ENCODE measurements at regions not wholly inside any gene's neighbourhood (a gene's known extent, or its start where the extent isn't known, plus 50 kb on each side); places are given as distances from the start of the nearest gene placed in this dataset.

DNA sequence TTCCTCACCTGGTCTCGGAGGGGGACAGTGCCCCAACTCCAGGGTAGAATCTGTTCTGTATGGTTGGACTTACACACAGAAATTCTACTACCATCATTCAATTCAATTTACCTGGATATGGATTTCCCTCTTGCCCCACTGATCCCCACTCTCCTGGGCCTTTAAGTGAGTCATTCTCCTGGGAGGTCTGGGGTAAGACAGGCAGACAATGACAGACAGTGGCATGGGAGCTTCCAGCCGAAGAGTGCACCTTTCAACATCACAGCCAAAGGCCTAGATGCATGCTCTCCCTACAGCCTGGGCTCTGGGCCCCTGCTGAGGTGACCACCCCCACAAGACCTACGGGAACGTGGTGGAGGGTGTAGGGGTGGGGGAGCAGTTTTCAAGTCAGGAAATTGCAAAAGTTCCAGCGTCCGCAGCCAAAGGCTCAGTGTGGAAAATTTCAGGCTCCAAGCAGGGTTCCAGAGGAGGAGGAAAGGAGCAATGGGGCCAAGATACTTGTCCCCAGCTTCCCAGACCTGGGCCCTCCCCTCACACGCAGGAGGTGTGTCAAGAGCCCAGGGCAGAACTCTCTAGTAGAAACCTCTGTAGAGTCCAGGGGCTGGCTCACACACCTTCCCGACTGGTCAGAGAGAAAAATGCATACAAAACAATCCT lies 296.4 kb downstream of the CYP26B1 start:
- TF ChIP-seq, protein P1, sequence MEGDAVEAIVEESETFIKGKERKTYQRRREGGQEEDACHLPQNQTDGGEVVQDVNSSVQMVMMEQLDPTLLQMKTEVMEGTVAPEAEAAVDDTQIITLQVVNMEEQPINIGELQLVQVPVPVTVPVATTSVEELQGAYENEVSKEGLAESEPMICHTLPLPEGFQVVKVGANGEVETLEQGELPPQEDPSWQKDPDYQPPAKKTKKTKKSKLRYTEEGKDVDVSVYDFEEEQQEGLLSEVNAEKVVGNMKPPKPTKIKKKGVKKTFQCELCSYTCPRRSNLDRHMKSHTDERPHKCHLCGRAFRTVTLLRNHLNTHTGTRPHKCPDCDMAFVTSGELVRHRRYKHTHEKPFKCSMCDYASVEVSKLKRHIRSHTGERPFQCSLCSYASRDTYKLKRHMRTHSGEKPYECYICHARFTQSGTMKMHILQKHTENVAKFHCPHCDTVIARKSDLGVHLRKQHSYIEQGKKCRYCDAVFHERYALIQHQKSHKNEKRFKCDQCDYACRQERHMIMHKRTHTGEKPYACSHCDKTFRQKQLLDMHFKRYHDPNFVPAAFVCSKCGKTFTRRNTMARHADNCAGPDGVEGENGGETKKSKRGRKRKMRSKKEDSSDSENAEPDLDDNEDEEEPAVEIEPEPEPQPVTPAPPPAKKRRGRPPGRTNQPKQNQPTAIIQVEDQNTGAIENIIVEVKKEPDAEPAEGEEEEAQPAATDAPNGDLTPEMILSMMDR (IDR thresholded peaks at IDR 0.05), result no peak
- TF ChIP-seq EP300 (IDR thresholded peaks at IDR 0.05), result no peak
- TF ChIP-seq POLR2AphosphoS5 (IDR thresholded peaks at IDR 0.05), result no peak
- no peak for TF ChIP-seq POLR2A (IDR thresholded peaks at IDR 0.05)
